H9 (cell line): ENCODE measurements at regions not wholly inside any gene's neighbourhood (a gene's known extent, or its start where the extent isn't known, plus 50 kb on each side); places are given as distances from the start of the nearest gene placed in this dataset.

Experiments used
- DNase-seq: peaks from one replicate; pipeline ENCODE4 v3.0.0-alpha.2; 2017
- H2AFZ ChIP-seq: one replicate; pipeline ENCODE4 v1.6.1; 2013; ENCODE audit warnings: mild to moderate bottlenecking, low read length, control low read depth, moderate library complexity
- H2AK5ac ChIP-seq: 2 replicates; pipeline ENCODE4 v1.6.1; 2013; ENCODE audit warnings: low read length, control low read depth, mixed read lengths; ENCODE audit not compliant: insufficient read length
- H2BK120ac ChIP-seq: one replicate; pipeline ENCODE4 v1.6.1; 2013; ENCODE audit warnings: low read depth, mild to moderate bottlenecking, low read length, control low read depth, inconsistent platforms; ENCODE audit not compliant: poor library complexity, severe bottlenecking
- H2BK12ac ChIP-seq: 2 replicates; pipeline ENCODE4 v1.6.1; 2013; ENCODE audit warnings: low read length, control low read depth, mixed read lengths, low read depth; ENCODE audit not compliant: insufficient read length
- H2BK15ac ChIP-seq: 2 replicates; pipeline ENCODE4 v1.6.1; 2013; ENCODE audit warnings: low read depth, low read length, control low read depth
- H2BK20ac ChIP-seq: one replicate; pipeline ENCODE4 v1.6.1; 2013; ENCODE audit warnings: low read depth, mild to moderate bottlenecking, low read length, control low read depth, inconsistent platforms; ENCODE audit not compliant: poor library complexity, severe bottlenecking
- H2BK5ac ChIP-seq: 2 replicates; pipeline ENCODE4 v1.6.1; 2013; ENCODE audit warnings: low read length, control low read depth, mixed read lengths; ENCODE audit not compliant: insufficient read length
- H3K14ac ChIP-seq: 2 replicates; pipeline ENCODE4 v1.6.1; 2013; ENCODE audit warnings: low read length, control low read depth; ENCODE audit not compliant: insufficient read depth
- H3K18ac ChIP-seq: 2 replicates; pipeline ENCODE4 v1.6.1; 2013; ENCODE audit warnings: low read depth, mild to moderate bottlenecking, mixed read lengths, low read length, control low read depth; ENCODE audit not compliant: insufficient read length
- H3K23ac ChIP-seq: 2 replicates; pipeline ENCODE4 v1.6.1; 2013; ENCODE audit warnings: low read length, control low read depth, mixed read lengths, low read depth; ENCODE audit not compliant: insufficient read length
- H3K23me2 ChIP-seq: 2 replicates; pipeline ENCODE4 v1.6.1; 2013; ENCODE audit warnings: low read depth, mild to moderate bottlenecking, mixed read lengths, low read length, control low read depth; ENCODE audit not compliant: insufficient read length, poor library complexity, severe bottlenecking
- H3K27ac ChIP-seq: 2 replicates; pipeline ENCODE4 v1.5.1; 2013; ENCODE audit warnings: low read length, control low read depth, mixed read lengths, low read depth; ENCODE audit not compliant: insufficient read length
- H3K27me3 ChIP-seq: 2 replicates; pipeline ENCODE4 v1.6.1; 2013; ENCODE audit warnings: low read length, control low read depth, inconsistent platforms; ENCODE audit not compliant: insufficient read depth
- H3K4ac ChIP-seq: 2 replicates; pipeline ENCODE4 v1.6.1; 2013; ENCODE audit warnings: low read depth, mild to moderate bottlenecking, control low read depth, inconsistent platforms, low read length, moderate library complexity
- H3K4me1 ChIP-seq: 2 replicates; pipeline ENCODE4 v1.6.1; 2013; ENCODE audit warnings: low read length, control low read depth, inconsistent platforms; ENCODE audit not compliant: insufficient read depth
- H3K4me2 ChIP-seq: 2 replicates; pipeline ENCODE4 v1.6.1; 2013; ENCODE audit warnings: low read length, control low read depth, mixed read lengths; ENCODE audit not compliant: insufficient read length, insufficient read depth
- H3K56ac ChIP-seq: 2 replicates; pipeline ENCODE4 v1.6.1; 2013; ENCODE audit warnings: low read depth, mild to moderate bottlenecking, mixed read lengths, low read length, control low read depth; ENCODE audit not compliant: insufficient read length
- H3K79me1 ChIP-seq: 2 replicates; pipeline ENCODE4 v1.6.1; 2013; ENCODE audit warnings: low read depth, mild to moderate bottlenecking, moderate library complexity, low read length, control low read depth, inconsistent platforms; ENCODE audit not compliant: insufficient read depth, poor library complexity, severe bottlenecking
- H3K79me2 ChIP-seq: 2 replicates; pipeline ENCODE4 v1.6.1; 2013; ENCODE audit warnings: low read length, control low read depth, inconsistent platforms; ENCODE audit not compliant: insufficient read depth
- H3K9ac ChIP-seq: 2 replicates; pipeline ENCODE4 v1.6.1; 2013; ENCODE audit warnings: low read length, control low read depth, mixed read lengths; ENCODE audit not compliant: insufficient read length; ENCODE audit errors: extremely low read depth
- H3K9me3 ChIP-seq: one replicate; pipeline ENCODE4 v1.6.1; 2013; ENCODE audit warnings: low read depth, low read length, inconsistent platforms; ENCODE audit not compliant: control insufficient read depth
- H3T11ph ChIP-seq: one replicate; pipeline ENCODE4 v1.6.1; 2013; ENCODE audit warnings: mild to moderate bottlenecking, low read length, control low read depth, inconsistent platforms
- H4K20me1 ChIP-seq: one replicate; pipeline ENCODE4 v1.6.1; 2013; ENCODE audit not compliant: control insufficient read depth, insufficient read length, insufficient read depth
- H4K5ac ChIP-seq: 2 replicates; pipeline ENCODE4 v1.6.1; 2013; ENCODE audit warnings: low read depth, mild to moderate bottlenecking, mixed read lengths, low read length, control low read depth; ENCODE audit not compliant: insufficient read length
- H4K8ac ChIP-seq: replicated peaks from 2 replicates; pipeline ENCODE4 v1.6.1; 2013; ENCODE audit warnings: low read length, control low read depth, mixed read lengths, low read depth; ENCODE audit not compliant: insufficient read length
- H4K91ac ChIP-seq: 2 replicates; pipeline ENCODE4 v1.6.1; 2013; ENCODE audit warnings: low read depth, mild to moderate bottlenecking, moderate library complexity, mixed read lengths, low read length, control low read depth; ENCODE audit not compliant: insufficient read length
- H3K27ac Mint-ChIP-seq, 3 experiments: 2 replicates in 2 of 3; 3 replicates in 1 of 3; pipeline ENCODE4 v1.8.0; 2020 to 2021; ENCODE audit warnings: mixed read lengths in 3 of 3, mild to moderate bottlenecking in 1 of 3, moderate library complexity in 1 of 3
- H3K27me3 Mint-ChIP-seq: 2 replicates; pipeline ENCODE4 v1.8.0; 2021; ENCODE audit warnings: low read depth, mild to moderate bottlenecking, moderate library complexity, mixed read lengths
- H3K36me3 Mint-ChIP-seq, 3 experiments: 2 replicates in 2 of 3; 3 replicates in 1 of 3; pipeline ENCODE4 v1.8.0; 2020 to 2021; ENCODE audit warnings: low read depth in 3 of 3, mixed read lengths in 3 of 3; ENCODE audit not compliant: insufficient read depth in 1 of 3
- H3K4me1 Mint-ChIP-seq, 2 experiments: 2 replicates each; pipeline ENCODE4 v1.8.0; 2020; ENCODE audit warnings: mixed read lengths in 2 of 2
- H3K4me3 Mint-ChIP-seq, 2 experiments: 2 replicates in 1 of 2; 3 replicates in 1 of 2; pipeline ENCODE4 v1.8.0; 2020 to 2021; ENCODE audit warnings: mild to moderate bottlenecking in 2 of 2, mixed read lengths in 2 of 2, moderate library complexity in 1 of 2
- H3K9me3 Mint-ChIP-seq, 2 experiments: 2 replicates in 1 of 2; 3 replicates in 1 of 2; pipeline ENCODE4 v1.8.0; 2020; ENCODE audit warnings: mild to moderate bottlenecking in 2 of 2, mixed read lengths in 2 of 2, moderate library complexity in 1 of 2
- WGBS: extraction: QIAGEN DNeasy Blood & Tissue Kit; methylation state at CpG from one replicate; pipeline ENCODE4 v1.1.7; 2013; ENCODE audit warnings: missing lambda C conversion rate, low lambda C conversion rate, mixed read lengths; ENCODE audit not compliant: insufficient read length; ENCODE audit errors: extremely low coverage; 5-methylcytosine and 5-hydroxymethylcytosine counted together
- TF ChIP-seq, protein P1 (sequence below): fragments of 200-600 bp; sonication (generic); conservative IDR thresholded peaks from 3 replicates; pipeline ENCODE4 v1.8.0; 2021; ENCODE audit warnings: antibody characterized with exemption, mild to moderate bottlenecking

DNA sequence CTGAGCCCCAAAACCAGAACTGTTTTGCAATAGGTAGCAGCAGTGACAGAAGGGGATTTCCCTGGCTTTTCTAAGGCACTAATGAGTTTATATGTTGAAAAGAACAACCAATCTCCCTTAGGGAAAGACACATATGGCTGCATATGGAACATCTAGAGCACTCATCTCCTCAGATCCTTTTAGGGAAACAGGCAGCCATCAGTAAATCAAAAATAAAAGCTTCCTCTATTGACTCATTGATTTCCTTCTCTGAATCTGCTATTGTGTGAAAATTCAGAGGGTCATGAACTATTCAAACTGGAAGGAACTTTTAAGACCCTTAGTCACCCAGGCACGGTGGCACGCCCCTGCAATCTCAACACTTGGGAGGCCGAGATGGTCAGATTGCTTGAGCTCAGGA, 110.9 kb upstream of the NANOS1 start:
- Histone ChIP-seq H3K56ac (no peak overlapping the region), H2BK5ac (no peak overlapping the region), H2AFZ (no peak overlapping the region), H3K9me3 (no peaks in the 10 kb centered on the region), H3K14ac (no peak overlapping the region), H2BK15ac (no peak overlapping the region), H3K23ac (no peak overlapping the region), H3K79me1 (no peaks in the 10 kb centered on the region), H2BK12ac (no peak overlapping the region), H3K4me2 (no peak overlapping the region), H2BK120ac (no peak overlapping the region), H2AK5ac (no peak overlapping the region), H4K20me1 (no peaks in the 10 kb centered on the region), H3K4me1 (no peaks in the 10 kb centered on the region), H2BK20ac (no peak overlapping the region), H3K23me2 (no peaks in the 10 kb centered on the region), H3T11ph (no peak overlapping the region), H4K5ac (no peak overlapping the region), H3K27me3 (no peaks in the 10 kb centered on the region; the same call in 1 of the 2 replicates), H4K8ac (no peak overlapping the region), H3K27ac (no peak overlapping the region), H3K4ac (no peak overlapping the region), H4K91ac (no peak overlapping the region), H3K79me2 (no peaks in the 10 kb centered on the region), H3K9ac (no peak overlapping the region), H3K18ac (no peak overlapping the region)
- no peak for DNase-seq
- H3K27me3 Mint-ChIP-seq, result peaks cover 2% of the 10 kb centered on the region
- H3K27ac Mint-ChIP-seq, result no peak overlapping the region
- H3K36me3 Mint-ChIP-seq, result no peaks in the 10 kb centered on the region
- no peaks in the 10 kb centered on the region for H3K9me3 Mint-ChIP-seq
- no peak overlapping the region for H3K4me3 Mint-ChIP-seq
- TF ChIP-seq, protein P1, sequence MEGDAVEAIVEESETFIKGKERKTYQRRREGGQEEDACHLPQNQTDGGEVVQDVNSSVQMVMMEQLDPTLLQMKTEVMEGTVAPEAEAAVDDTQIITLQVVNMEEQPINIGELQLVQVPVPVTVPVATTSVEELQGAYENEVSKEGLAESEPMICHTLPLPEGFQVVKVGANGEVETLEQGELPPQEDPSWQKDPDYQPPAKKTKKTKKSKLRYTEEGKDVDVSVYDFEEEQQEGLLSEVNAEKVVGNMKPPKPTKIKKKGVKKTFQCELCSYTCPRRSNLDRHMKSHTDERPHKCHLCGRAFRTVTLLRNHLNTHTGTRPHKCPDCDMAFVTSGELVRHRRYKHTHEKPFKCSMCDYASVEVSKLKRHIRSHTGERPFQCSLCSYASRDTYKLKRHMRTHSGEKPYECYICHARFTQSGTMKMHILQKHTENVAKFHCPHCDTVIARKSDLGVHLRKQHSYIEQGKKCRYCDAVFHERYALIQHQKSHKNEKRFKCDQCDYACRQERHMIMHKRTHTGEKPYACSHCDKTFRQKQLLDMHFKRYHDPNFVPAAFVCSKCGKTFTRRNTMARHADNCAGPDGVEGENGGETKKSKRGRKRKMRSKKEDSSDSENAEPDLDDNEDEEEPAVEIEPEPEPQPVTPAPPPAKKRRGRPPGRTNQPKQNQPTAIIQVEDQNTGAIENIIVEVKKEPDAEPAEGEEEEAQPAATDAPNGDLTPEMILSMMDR, result no peak
- H3K4me1 Mint-ChIP-seq, result peaks cover 0 to 9% of the 10 kb centered on the region in 2 experiments; a peak in 3 of 4 replicates
- no CpG with 5 or more reads among the region's 3 CpGs for WGBS
